Progenitor cell of endocrine pancreas (in vitro differentiated cells): ENCODE measurements at regions not wholly inside any gene's neighbourhood (a gene's known extent, or its start where the extent isn't known, plus 50 kb on each side); places are given as distances from the start of the nearest gene placed in this dataset.

Experiments used
- DNase-seq: peaks from one replicate; pipeline ENCODE4 v3.0.0; 2021; ENCODE audit warnings: low spot score; ENCODE audit not compliant: unreplicated experiment
- H3K27ac Mint-ChIP-seq: 2 replicates; pipeline ENCODE4 v1.8.0; 2021; ENCODE audit warnings: mild to moderate bottlenecking, moderate library complexity, mixed read lengths
- H3K27me3 Mint-ChIP-seq: 2 replicates; pipeline ENCODE4 v1.8.0; 2021; ENCODE audit warnings: mixed read lengths
- H3K36me3 Mint-ChIP-seq: 2 replicates; pipeline ENCODE4 v1.8.0; 2022; ENCODE audit warnings: mixed read lengths; ENCODE audit not compliant: insufficient read depth
- H3K4me1 Mint-ChIP-seq: 2 replicates; pipeline ENCODE4 v1.8.0; 2021; ENCODE audit warnings: low read depth, mixed read lengths
- H3K4me3 Mint-ChIP-seq: 2 replicates; pipeline ENCODE4 v1.8.0; 2021; ENCODE audit warnings: low read depth, mild to moderate bottlenecking, moderate library complexity, mixed read lengths
- H3K9me3 Mint-ChIP-seq: 2 replicates; pipeline ENCODE4 v1.8.0; 2021; ENCODE audit warnings: low read depth, mixed read lengths
- CTCF ChIP-seq: fragments of 200-600 bp; sonication (generic); IDR thresholded peaks from one replicate; pipeline ENCODE4 v1.5.0; 2021; ENCODE audit warnings: antibody characterized with exemption, mild to moderate bottlenecking; ENCODE audit not compliant: unreplicated experiment

GRCh38 chr1:194533641-194534040, 1347.2 kb upstream of the B3GALT2 start:
- Mint-ChIP-seq H3K4me1 (peaks cover 6% of the 10 kb centered on the region), H3K9me3 (no peaks in the 10 kb centered on the region), H3K27ac (peak overlapping the region; percentile 12), H3K27me3 (no peaks in the 10 kb centered on the region), H3K36me3 (no peaks in the 10 kb centered on the region), H3K4me3 (no peak overlapping the region)
- DNase-seq: no peak
- TF ChIP-seq CTCF: no peak

GRCh38 chr1:194517567-194517966, 1331.2 kb upstream of the B3GALT2 start:
- Mint-ChIP-seq H3K36me3 (no peaks in the 10 kb centered on the region), H3K27me3 (no peaks in the 10 kb centered on the region), H3K4me1 (peaks cover 2% of the 10 kb centered on the region)

GRCh38 chr1:194515916-194516315, 1329.5 kb upstream of the B3GALT2 start:
- Mint-ChIP-seq H3K4me1 (peaks cover 2% of the 10 kb centered on the region), H3K9me3 (peaks cover 2% of the 10 kb centered on the region), H3K36me3 (no peaks in the 10 kb centered on the region), H3K27ac (no peak overlapping the region), H3K27me3 (no peaks in the 10 kb centered on the region), H3K4me3 (no peak overlapping the region)
- DNase-seq: no peak
- no peak for TF ChIP-seq CTCF

More at GRCh38 chr1:194517567-194517966, 1331.2 kb upstream of the B3GALT2 start:
- Mint-ChIP-seq H3K27ac (no peak overlapping the region), H3K9me3 (no peaks in the 10 kb centered on the region), H3K4me3 (no peak overlapping the region)
- DNase-seq: no peak
- TF ChIP-seq CTCF: no peak

- Mint-ChIP-seq H3K4me1 (peaks cover 2% of the 10 kb centered on the region), H3K9me3 (peaks cover 9% of the 10 kb centered on the region), H3K4me3 (no peak overlapping the region), H3K27me3 (no peaks in the 10 kb centered on the region), H3K27ac (no peak overlapping the region), H3K36me3 (no peaks in the 10 kb centered on the region)
- no peak for DNase-seq
- no peak for TF ChIP-seq CTCF
These were observed 1326.5 kb upstream of the B3GALT2 start for GRCh38 chr1:194512957-194513356.

GRCh38 chr1:194512345-194512744, 1325.9 kb upstream of the B3GALT2 start:
- Mint-ChIP-seq H3K27me3 (no peaks in the 10 kb centered on the region), H3K27ac (no peak overlapping the region), H3K4me1 (peaks cover 2% of the 10 kb centered on the region), H3K36me3 (no peaks in the 10 kb centered on the region), H3K4me3 (no peak overlapping the region), H3K9me3 (peaks cover 9% of the 10 kb centered on the region)
- no peak for DNase-seq
- TF ChIP-seq CTCF: no peak
